K562 (cell line): ENCODE measurements at regions not wholly inside any gene's neighbourhood (a gene's known extent, or its start where the extent isn't known, plus 50 kb on each side); places are given as distances from the start of the nearest gene placed in this dataset.

Source experiments
- ATAC-seq: fragments of 200-7000 bp; cut with Tn5 transposase; 3 replicates; pipeline ENCODE4 v1.9.1; 2020; ENCODE audit warnings: moderate library complexity
- BruUV-seq: library from RNA; stranded (reverse); fragments of 400-500 nt; replicated peaks from 2 replicates; lab custom pipeline; 2021; lab: Mats Ljungman, UMichigan
- CTCF ChIA-PET: fragments of 300-600 bp; formaldehyde crosslinking; extraction: SDS; loops from one replicate; lab custom pipeline; 2021; ENCODE audit warnings: low intra/inter-chr PET ratio; lab: Yijun Ruan, JAX
- POLR2A ChIA-PET: fragments of 300-600, 350-650 bp; sonication (Branson Sonifier 250); formaldehyde crosslinking; extraction: SDS; loops from one replicate; lab custom pipeline; 2021; ENCODE audit warnings: antibody characterized with exemption, inconsistent platforms; lab: Yijun Ruan, JAX
- DNase-seq, 4 experiments: peaks; one replicate each; pipeline versions ENCODE4 v3.0.0 to v3.0.0-alpha.2; 2011 to 2018; ENCODE audit warnings: low spot score in 3 of 4, mixed read lengths in 3 of 4; ENCODE audit errors: extremely low read depth in 1 of 4
- FAIRE-seq: peaks from 2 replicates; lab custom pipeline; 2011; peaks lifted over from hg19 to GRCh38; lab: Jason Lieb, UNC
- H2AFZ ChIP-seq: 2 replicates; pipeline ENCODE4 v1.6.0; 2011; ENCODE audit warnings: low read depth, low read length, control low read depth, inconsistent platforms
- H3K27ac ChIP-seq: fragments of 200-600 bp; 3 replicates; pipeline ENCODE4 v1.8.0; 2011; ENCODE audit warnings: low read depth, mild to moderate bottlenecking, control low read depth, inconsistent platforms, low read length, moderate library complexity, mixed read lengths; ENCODE audit errors: extremely low read depth
- H3K27me3 ChIP-seq, 2 experiments: fragments of 300-600 bp in 1 of 2; 2 replicates in 1 of 2; 3 replicates in 1 of 2; pipeline versions ENCODE4 v1.6.0 to v1.8.0; 2011; ENCODE audit warnings: inconsistent platforms in 2 of 2, low read length in 2 of 2, mild to moderate bottlenecking in 1 of 2, mixed read lengths in 1 of 2, moderate library complexity in 1 of 2; ENCODE audit not compliant: control insufficient read depth in 2 of 2, insufficient read depth in 2 of 2
- H3K36me3 ChIP-seq: fragments of 300-600 bp; 3 replicates; pipeline ENCODE4 v1.8.0; 2011; ENCODE audit warnings: mild to moderate bottlenecking, low read length, inconsistent platforms; ENCODE audit not compliant: control insufficient read depth, insufficient read depth
- H3K4me1 ChIP-seq, 2 experiments: fragments of 200-600 bp in 1 of 2; replicated peaks in 1 of 2; 2 replicates in 1 of 2; 3 replicates in 1 of 2; pipeline versions ENCODE4 v1.5.1 to v1.8.0; 2011; ENCODE audit warnings: inconsistent platforms in 2 of 2, low read length in 2 of 2, mild to moderate bottlenecking in 1 of 2, mixed read lengths in 1 of 2, moderate library complexity in 1 of 2; ENCODE audit not compliant: control insufficient read depth in 2 of 2, insufficient read depth in 2 of 2
- H3K4me2 ChIP-seq: 2 replicates; pipeline ENCODE4 v1.6.1; 2011; ENCODE audit warnings: low read length, control low read depth, inconsistent platforms, mixed read lengths; ENCODE audit not compliant: insufficient read depth
- H3K4me3 ChIP-seq: fragments of 200-600 bp; sonication (generic), shearing (Covaris generic); 2 replicates; pipeline ENCODE4 v1.5.1; 2016; ENCODE audit warnings: control low read depth, inconsistent platforms
- H3K79me2 ChIP-seq: fragments of 200-600 bp; 3 replicates; pipeline ENCODE4 v1.8.0; 2011; ENCODE audit warnings: low read length, inconsistent platforms; ENCODE audit not compliant: control insufficient read depth, insufficient read depth
- H3K9ac ChIP-seq, 2 experiments: 2 replicates each; pipeline versions ENCODE4 v1.6.0 to v1.6.1; 2011; ENCODE audit warnings: low read depth in 2 of 2, low read length in 2 of 2, control low read depth in 1 of 2, inconsistent platforms in 1 of 2, mild to moderate bottlenecking in 1 of 2, mixed read lengths in 1 of 2; ENCODE audit not compliant: insufficient read depth in 1 of 2
- H3K9me1 ChIP-seq: one replicate; pipeline ENCODE4 v1.6.0; 2011; ENCODE audit warnings: inconsistent platforms, mild to moderate bottlenecking, low read length, moderate library complexity; ENCODE audit not compliant: control insufficient read depth, insufficient read depth
- H3K9me3 ChIP-seq: replicated peaks from 2 replicates; pipeline ENCODE4 v1.5.1; 2011; ENCODE audit warnings: low read depth, low read length, inconsistent platforms; ENCODE audit not compliant: control insufficient read depth, insufficient read depth
- H4K20me1 ChIP-seq: replicated peaks from 2 replicates; pipeline ENCODE4 v1.6.1; 2011; ENCODE audit warnings: low read length, inconsistent platforms, mixed read lengths; ENCODE audit not compliant: control insufficient read depth, insufficient read depth
- CBX2 ChIP-seq: fragments of 200-600 bp; sonication (generic); IDR thresholded peaks from one replicate; pipeline ENCODE4 v1.6.1; 2012; ENCODE audit warnings: mild to moderate bottlenecking, low read length, inconsistent platforms; ENCODE audit not compliant: insufficient read depth, poor library complexity, severe bottlenecking
- CEBPB ChIP-seq: fragments of 450-650 bp; IDR thresholded peaks from 2 replicates; pipeline ENCODE4 v1.6.1; 2016; ENCODE audit warnings: missing genetic modification characterization, missing compliant biosample characterization
- COPS2 ChIP-seq: fragments of 450-650 bp; conservative IDR thresholded peaks from 2 replicates; pipeline ENCODE4 v1.6.1; 2016; ENCODE audit warnings: mild to moderate bottlenecking, moderate library complexity
- CTCFL ChIP-seq: IDR thresholded peaks from 2 replicates; pipeline ENCODE4 v1.6.1; 2011; ENCODE audit warnings: borderline replicate concordance, low read depth, mild to moderate bottlenecking, moderate library complexity, low read length; ENCODE audit not compliant: insufficient read depth, poor library complexity, severe bottlenecking
- GTF2B ChIP-seq: IDR thresholded peaks from 2 replicates; pipeline ENCODE4 v1.6.1; 2011; ENCODE audit not compliant: insufficient read length; ENCODE audit errors: extremely low read depth
- HCFC1 ChIP-seq: IDR thresholded peaks from 2 replicates; pipeline ENCODE4 v1.6.1; 2012; ENCODE audit warnings: low read depth, low read length, improper control_type of control experiment
- KLF10 ChIP-seq: fragments of 250-450 bp; sonication (Bioruptor Pico); IDR thresholded peaks from 2 replicates; pipeline ENCODE4 v1.6.1; 2021; ENCODE audit warnings: matching md5 sums
- MAFF ChIP-seq: IDR thresholded peaks from 2 replicates; pipeline ENCODE4 v1.6.1; 2012; ENCODE audit warnings: low read length, improper control_type of control experiment
- NR2C2 ChIP-seq, 2 experiments: fragments of 200-800 bp in 1 of 2; sonication (Bioruptor generic) in 1 of 2; sonication (generic) in 1 of 2; formaldehyde crosslinking in 1 of 2; IDR thresholded peaks; 2 replicates each; pipeline versions ENCODE4 v1.6.1 to v1.8.0; 2016 to 2022; ENCODE audit warnings: mild to moderate bottlenecking in 1 of 2, missing compliant biosample characterization in 1 of 2, missing genetic modification characterization in 1 of 2, missing genetic modification reagents in 1 of 2
- PRPF4 ChIP-seq: fragments of 200-400 bp; formaldehyde crosslinking; IDR thresholded peaks from one replicate; pipeline ENCODE4 v1.6.1; 2017; ENCODE audit warnings: low read length, low read depth, mild to moderate bottlenecking; ENCODE audit not compliant: insufficient read depth, poor library complexity, severe bottlenecking
- THAP7 ChIP-seq: fragments of 250-450 bp; sonication (Bioruptor Pico); IDR thresholded peaks from 2 replicates; pipeline ENCODE4 v1.5.0; 2021
- THRAP3 ChIP-seq: fragments of 450-650 bp; IDR thresholded peaks from 2 replicates; pipeline ENCODE4 v1.6.1; 2016; ENCODE audit warnings: mild to moderate bottlenecking, inconsistent platforms, borderline replicate concordance
- YBX1 ChIP-seq: fragments of 450-650 bp; IDR thresholded peaks from 2 replicates; pipeline ENCODE4 v1.7.1; 2016; ENCODE audit warnings: mild to moderate bottlenecking
- ZFP30 ChIP-seq: fragments of 250-450 bp; sonication (Bioruptor Pico); IDR thresholded peaks from 2 replicates; pipeline ENCODE4 v1.8.0; 2022; ENCODE audit warnings: moderate library complexity, mild to moderate bottlenecking, inconsistent platforms, borderline replicate concordance
- ZNF12 ChIP-seq: sonication (generic); formaldehyde crosslinking; IDR thresholded peaks from 2 replicates; pipeline ENCODE4 v1.4.0; 2020; ENCODE audit warnings: mild to moderate bottlenecking, missing genetic modification reagents
- ZNF124 ChIP-seq: sonication (generic); formaldehyde crosslinking; IDR thresholded peaks from 2 replicates; pipeline ENCODE4 v1.8.1; 2022; ENCODE audit warnings: missing genetic modification reagents
- WGBS: fragments of 100-300 bp; shearing (Covaris generic); methylation state at CpG from one replicate; pipeline ENCODE4 v1.1.6; 2016; ENCODE audit warnings: low coverage, mixed read lengths; ENCODE audit not compliant: insufficient coverage; ENCODE audit errors: missing lambda C conversion rate; 5-methylcytosine and 5-hydroxymethylcytosine counted together
- in situ Hi-C: fragments of 300-500 bp; cut with MboI; formaldehyde crosslinking; loops from 4 replicates; pipeline ENCODE4 v1.15.0; 2018; ENCODE audit warnings: inconsistent platforms, mixed read lengths
- intact Hi-C: fragments of 100-400 bp; cut with micrococcal nuclease; formaldehyde crosslinking; loops from 2 replicates; pipeline ENCODE4 v1.14.2; 2022

DNA sequence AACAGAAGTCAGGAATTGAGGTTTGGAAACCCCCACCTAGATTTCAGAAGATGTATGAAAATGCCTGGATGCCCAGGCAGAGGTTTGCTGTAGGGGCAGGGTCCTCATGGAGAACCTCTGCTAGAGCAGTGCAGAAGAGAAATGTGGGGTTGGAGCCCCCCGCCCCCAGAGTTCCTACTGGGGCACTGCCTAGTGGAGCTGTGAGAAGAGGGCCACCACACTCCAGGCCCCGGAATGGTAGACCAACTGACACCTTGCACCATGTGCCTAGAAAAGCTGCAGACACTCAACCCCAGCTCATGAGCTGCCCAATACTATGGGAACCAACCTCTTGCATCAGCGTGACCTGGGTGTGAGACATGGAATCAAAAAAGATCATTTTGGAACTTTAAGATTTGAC lies 967.0 kb upstream of the NRXN1 start:
- H3K4me3 ChIP-seq: no peak overlapping the region
- DNase-seq (no peak), FAIRE-seq (no peak), ATAC-seq (no peak)
- no peak overlapping the region for H3K4me2 ChIP-seq
- H3K9ac ChIP-seq: no peak overlapping the region
- no peaks in the 10 kb centered on the region for H3K36me3 ChIP-seq
- no peak overlapping the region for H3K27ac ChIP-seq
- no peak overlapping the region for H2AFZ ChIP-seq
- no peaks in the 10 kb centered on the region for H3K9me1 ChIP-seq
- H3K79me2 ChIP-seq: no peaks in the 10 kb centered on the region
- WGBS: 0% methylated on average over 2 of the region's 3 CpGs
- H3K4me1 ChIP-seq: no peaks in the 10 kb centered on the region
- intact Hi-C loops: no loop called here
- ChIA-PET CTCF (no interaction called here), POLR2A (no interaction called here)
- no peaks in the 10 kb centered on the region for H3K27me3 ChIP-seq
- H4K20me1 ChIP-seq: no peaks in the 10 kb centered on the region
- H3K9me3 ChIP-seq: no peaks in the 10 kb centered on the region
- in situ Hi-C loops: no loop called here
- no peak for TF ChIP-seq ZNF12 (CRISPR knock-in tag)
- TF ChIP-seq THRAP3: no peak
- no peak for TF ChIP-seq CBX2
- no peak for TF ChIP-seq GTF2B
- TF ChIP-seq HCFC1: no peak
- TF ChIP-seq PRPF4: no peak
- no peak for TF ChIP-seq NR2C2 (CRISPR knock-in tag; IDR thresholded peaks at IDR 0.05)
- no peak for TF ChIP-seq NR2C2 (tag; IDR thresholded peaks at IDR 0.05)
- TF ChIP-seq CTCFL: no peak
- no peak for TF ChIP-seq MAFF
- no peak for TF ChIP-seq KLF10 (CRISPR knock-in tag)
- no peak for TF ChIP-seq ZNF124
- no peak for TF ChIP-seq COPS2
- TF ChIP-seq YBX1: no peak
- TF ChIP-seq ZFP30 (CRISPR knock-in tag): no peak
- no peak for TF ChIP-seq CEBPB (tag)
- no peak for TF ChIP-seq THAP7 (CRISPR knock-in tag)
- no TSS peak for BruUV-seq
